ENCODE measurements at regions not wholly inside any gene's neighbourhood (a gene's known extent, or its start where the extent isn't known, plus 50 kb on each side); places are given as distances from the start of the nearest gene placed in this dataset.
"Not testable (repeated sequence)": the region's sequence is repeated elsewhere in the genome, so short reads cannot be mapped to it uniquely, and the experiment has no call there.

DNA sequence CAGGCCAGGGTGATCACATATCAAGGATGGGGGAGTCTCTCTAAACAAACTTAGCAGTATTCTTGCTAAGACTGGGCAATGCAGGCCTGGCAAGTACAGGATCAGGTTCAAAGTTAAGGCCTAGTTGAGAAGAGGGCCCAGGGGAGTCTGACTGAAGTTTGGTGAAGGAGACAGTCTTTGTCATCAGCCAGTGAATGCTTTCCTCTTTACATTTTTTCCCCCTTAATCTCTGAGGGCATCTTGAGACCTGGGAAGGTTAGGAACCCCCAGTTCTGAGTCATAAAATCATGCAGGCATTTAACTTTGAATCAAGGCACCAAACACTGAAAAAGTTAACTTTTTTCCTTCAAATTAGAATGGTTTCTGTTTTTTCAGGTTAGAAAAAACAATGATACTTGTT, 311.5 kb downstream of the REEP3 start:
- in situ Hi-C loops (cut with MboI; ENCODE audit: low sequenced_read_pairs): no loop called here

DNA sequence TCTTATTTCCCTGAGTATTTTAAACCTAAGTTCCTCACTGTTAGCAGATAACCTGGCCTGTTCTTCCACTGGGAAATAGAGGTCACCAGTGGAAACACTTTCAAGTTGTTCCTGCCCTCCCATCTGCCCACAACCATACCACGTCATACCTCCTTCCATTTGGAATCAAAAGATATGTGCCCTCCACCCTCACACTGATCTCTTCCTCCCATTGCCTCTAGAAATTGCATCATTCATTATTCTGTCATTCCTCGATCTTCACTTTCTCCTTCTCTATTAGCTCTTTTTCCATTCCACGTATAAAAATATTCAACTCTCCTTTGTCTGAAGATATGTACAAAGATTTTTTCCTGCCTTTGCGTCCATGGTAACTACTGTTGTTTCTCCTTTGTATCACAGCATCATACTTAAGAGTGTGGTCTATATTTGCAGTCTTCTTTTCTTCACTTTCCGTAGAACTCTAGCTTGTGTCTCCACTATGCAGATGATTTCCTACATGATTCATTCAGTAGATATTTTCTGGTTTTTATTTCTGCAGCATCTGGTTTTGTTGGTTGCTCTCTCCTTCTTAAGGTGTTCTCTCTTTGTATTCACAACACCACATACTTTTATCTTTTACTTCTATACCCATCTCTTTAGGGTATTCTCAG, 312.3 kb downstream of the REEP3 start:
- in situ Hi-C loops (cut with MboI; ENCODE audit: low sequenced_read_pairs): no loop called here

DNA sequence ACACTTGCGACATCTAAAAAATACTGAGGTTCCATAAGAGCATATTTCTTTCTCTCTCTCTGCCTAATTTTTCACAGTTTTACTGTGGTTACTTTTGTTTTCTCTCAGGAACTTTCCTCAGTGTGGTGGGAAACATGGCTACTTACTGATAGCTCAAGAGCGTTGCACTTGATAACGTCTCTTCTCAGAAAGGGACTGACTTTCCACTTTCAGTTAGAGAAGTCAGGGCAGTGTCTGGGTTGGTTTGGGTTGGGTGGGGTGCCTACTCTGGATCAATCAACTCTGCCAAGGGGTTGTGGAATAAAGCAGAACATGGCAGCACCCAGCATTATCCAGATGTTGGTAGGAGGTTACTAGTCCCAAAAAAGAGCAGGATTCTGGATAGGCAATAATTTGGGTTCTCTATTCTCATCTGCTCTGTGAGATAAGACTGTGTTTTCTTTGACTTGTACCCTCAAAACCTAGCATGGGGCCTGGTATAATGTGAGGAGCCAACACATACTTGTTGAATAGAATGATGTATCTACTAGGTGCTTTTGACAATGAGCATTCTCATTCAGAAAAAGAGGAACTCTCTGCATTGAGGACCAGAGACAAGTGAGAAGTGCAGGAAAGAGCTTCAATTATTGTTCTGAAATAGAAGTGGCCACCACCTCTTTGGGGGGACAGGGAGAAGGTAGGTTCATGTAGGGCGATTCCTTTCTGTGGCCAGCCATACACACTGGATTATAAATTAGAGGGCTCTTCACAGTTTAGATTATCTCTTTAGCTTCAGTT, 315.7 kb downstream of the REEP3 start:
- in situ Hi-C loops (cut with MboI; ENCODE audit: low sequenced_read_pairs): no loop called here

DNA sequence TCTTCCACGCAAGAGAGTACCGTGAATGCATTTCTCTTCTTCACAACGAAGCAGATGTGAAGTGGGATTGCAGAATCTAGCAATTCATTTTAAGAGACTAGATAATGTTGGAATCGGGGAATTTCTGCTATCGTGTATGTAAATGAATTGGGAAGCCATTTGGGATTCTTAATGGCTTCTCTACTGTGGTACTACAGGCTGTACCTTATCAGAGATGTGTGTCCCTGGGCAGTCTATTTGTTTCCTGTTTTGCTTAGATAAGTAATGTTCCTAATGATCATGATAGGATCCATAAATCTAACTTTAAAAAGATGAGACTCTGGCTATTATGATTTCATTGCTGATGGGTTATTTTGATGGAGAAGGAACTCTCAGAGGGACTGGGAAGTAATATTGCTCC, 320.6 kb downstream of the REEP3 start:
- in situ Hi-C loops (cut with MboI; ENCODE audit: low sequenced_read_pairs): no loop called here

DNA sequence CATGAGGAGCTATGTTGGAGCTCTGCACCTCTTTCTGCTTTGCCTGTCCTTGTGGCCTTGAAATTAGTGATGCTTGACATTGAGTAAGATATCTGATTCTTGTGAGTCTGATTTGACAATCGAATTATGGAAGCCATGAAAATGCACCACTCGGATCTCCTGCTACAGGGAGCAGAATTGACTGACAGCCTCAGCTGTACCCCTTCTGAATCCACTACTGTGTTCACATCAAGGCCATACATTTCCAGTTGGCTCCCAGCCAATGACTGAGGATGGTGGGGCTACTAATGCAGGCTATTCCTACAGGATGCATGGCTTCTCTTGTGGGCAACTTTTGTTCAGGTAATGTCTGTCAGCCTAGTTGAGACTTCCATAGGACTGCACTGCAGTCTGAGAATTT, 321.9 kb downstream of the REEP3 start:
- in situ Hi-C loops (cut with MboI; ENCODE audit: low sequenced_read_pairs): no loop called here

DNA sequence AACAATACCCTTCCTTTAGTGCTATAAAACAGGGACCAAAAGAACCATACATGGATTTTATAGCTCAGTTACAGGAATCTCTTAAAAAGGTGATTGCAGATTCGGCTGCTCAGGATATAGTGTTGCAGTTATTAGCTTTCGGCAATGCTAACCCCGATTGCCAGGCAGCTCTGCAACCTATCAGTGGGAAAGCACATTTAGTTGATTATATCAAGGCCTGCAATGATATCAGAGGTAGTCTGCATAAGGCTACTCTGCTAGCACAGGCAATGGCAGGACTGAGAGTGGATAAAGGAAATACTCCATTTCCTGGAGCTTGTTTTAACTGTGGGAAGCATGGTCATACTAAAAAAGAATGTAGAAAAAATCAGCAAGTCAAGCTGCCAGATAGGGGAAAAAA, 327.7 kb downstream of the REEP3 start:
- in situ Hi-C loops (cut with MboI; ENCODE audit: low sequenced_read_pairs): not testable (repeated sequence)

DNA sequence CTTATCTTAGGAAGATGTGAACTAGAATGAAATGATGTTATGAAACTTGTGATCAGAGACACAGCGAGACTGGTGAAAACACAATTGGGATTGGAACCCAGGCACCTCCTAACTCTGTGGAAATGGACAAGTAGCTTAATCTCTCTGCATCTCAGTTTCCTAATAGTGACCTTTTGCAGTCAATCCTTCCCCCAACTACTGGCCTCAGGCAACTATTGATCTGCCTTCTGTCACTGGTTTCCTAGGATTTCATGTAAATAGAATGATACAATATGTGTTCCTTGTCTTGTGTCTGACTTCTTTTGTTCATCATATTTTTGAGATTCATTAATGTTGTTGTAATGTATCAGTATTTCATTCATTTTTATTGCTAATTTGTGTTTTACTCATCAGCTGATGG, 341.7 kb downstream of the REEP3 start:
- in situ Hi-C loops (cut with MboI; ENCODE audit: low sequenced_read_pairs): no loop called here

DNA sequence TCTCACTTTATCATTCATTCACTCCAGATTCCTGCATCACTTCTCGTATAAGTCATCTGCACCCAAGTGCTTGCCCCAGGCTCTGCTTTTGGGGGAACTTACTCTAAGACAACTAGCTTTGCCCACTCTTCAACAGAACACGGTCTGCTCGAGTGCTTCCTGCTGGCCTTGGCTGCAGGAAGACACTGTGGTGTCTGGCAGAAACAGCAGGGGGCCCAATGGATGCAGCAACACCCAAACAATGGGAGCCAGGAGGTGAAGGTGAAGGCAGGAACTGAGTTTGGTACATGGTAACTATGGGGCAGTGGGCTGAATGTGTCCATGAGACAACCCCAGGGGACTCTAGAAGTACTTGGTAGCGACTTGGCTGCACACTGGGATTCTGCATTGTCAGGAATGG, 344.0 kb downstream of the REEP3 start:
- in situ Hi-C loops (cut with MboI; ENCODE audit: low sequenced_read_pairs): no loop called here

DNA sequence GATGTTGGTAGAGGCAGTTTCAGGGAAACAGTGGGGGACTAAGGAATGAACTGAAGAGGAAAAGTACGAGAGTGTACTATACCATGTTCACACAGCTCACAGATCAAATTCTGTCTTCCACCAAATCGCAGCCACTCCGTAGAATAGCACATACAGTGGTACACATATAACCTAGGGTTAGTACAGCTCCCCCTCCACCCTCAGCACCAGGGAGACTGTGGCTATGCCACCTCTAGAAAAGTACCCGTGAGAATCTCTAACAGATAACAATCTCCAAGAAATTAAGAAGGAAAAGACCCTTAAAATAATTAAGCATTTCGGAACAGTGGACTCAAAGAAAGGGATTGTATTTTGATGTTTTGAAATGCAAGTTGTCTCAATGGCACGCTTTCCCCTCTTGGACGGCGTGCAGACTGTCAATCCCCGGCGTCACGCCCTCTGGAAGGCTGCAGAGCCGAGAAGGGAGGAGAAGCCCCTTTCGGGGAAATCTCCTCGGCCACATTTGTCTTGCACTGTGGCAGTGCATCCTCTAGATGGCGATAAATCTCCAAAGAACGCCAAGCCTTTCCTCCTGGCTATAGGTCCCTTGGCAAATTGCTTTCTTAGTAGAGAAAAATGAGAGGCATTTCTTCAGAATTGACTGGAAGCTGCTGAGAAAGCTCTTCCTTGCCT, 345.0 kb downstream of the REEP3 start:
- in situ Hi-C loops (cut with MboI; ENCODE audit: low sequenced_read_pairs): no loop called here

DNA sequence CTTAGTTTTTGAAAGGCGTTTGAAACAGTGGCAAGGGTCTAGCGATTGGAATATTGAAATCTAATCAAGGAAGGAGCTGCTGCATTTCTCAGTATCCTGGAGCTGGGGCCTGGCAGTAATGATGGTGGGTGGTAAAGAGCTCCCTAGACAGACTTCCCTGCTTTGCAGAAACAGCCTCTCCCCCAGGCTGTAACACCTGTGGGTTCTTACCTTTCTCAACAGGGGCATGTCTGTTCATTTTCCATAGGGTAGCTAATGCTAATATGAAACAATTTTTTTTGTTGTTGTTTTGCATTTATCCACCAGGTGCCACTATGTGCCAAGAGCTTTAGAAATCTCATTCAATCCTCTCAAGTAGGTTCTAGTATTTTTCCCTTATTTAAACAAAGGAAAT, 345.5 kb downstream of the REEP3 start:
- in situ Hi-C loops (cut with MboI; ENCODE audit: low sequenced_read_pairs): no loop called here

DNA sequence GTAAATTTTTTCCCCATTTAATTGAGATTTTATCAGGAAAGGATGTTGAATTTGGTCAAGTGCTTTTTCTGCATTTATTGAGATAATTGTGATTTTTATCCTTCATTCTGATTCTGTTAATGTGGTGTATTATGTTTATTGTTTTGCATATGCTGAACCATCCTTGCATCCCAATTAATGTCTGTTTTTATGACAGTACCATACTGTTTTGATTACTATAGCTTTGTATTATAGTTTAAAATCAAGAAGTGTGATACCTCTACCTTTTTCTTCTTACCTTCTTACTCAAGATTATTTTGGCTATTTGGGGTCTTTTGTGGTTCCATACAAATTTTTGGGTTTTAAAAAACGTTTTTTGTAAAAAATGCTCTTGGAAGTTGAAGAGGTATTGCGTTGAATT, 357.2 kb downstream of the REEP3 start:
- in situ Hi-C loops (cut with MboI; ENCODE audit: low sequenced_read_pairs): no loop called here

DNA sequence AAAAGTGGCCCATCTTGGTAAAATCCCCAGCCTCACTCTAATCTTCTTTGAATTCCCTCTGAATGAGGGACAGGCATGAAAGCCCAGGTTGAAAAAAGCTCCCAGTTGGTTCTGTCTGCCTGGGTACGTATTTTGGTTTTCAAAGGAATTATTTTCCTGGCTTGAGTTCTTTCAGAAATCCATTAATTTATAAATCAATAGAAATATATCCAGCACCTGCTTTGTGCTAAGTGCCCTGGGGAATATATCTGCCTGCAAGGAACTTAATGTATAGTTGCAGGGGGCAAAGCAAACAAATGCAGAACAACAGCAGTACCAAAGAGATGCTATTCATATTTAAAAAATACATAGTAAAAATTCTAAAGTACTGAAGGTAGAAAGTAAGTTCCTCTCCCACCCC, 362.7 kb downstream of the REEP3 start:
- in situ Hi-C loops (cut with MboI; ENCODE audit: low sequenced_read_pairs): no loop called here

DNA sequence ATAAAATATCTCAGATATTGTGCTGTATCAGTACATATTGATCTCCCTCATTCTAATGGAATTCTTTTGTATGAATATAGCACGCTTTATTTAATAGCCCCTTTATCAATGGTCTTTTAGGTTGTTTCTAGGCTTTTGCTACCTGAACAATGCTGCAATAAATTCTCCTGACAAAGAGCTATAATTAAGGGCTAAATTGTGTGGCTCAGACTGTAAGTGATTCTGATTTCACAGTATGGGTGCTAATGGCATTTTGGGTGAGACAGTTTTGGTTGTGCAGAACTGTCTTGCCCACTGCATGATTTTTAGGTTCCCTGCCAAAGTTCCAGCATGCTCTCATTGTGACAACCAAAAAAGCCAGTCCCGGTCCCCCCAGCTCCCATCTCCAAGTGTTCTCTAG, 363.2 kb downstream of the REEP3 start:
- in situ Hi-C loops (cut with MboI; ENCODE audit: low sequenced_read_pairs): no loop called here

DNA sequence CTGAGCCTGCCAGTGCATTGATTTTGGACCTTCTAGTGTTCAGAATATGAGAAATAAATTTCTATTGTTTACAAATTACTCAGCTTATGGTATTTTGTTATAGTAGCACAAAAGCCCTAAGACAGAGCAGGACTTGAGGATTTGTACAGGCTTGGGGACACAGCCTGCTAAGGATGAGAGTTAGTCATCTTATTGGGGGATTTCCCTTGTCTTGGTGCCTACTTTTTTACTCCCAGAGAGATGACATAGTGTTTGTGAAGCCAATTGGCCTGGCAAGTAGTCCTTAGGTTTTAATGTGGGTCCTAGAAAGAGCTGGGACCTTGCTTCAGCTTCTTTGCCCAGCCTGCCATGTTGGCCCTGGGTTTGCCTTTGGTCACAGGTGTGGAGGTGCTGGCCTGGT, 364.0 kb downstream of the REEP3 start:
- in situ Hi-C loops (cut with MboI; ENCODE audit: low sequenced_read_pairs): no loop called here

DNA sequence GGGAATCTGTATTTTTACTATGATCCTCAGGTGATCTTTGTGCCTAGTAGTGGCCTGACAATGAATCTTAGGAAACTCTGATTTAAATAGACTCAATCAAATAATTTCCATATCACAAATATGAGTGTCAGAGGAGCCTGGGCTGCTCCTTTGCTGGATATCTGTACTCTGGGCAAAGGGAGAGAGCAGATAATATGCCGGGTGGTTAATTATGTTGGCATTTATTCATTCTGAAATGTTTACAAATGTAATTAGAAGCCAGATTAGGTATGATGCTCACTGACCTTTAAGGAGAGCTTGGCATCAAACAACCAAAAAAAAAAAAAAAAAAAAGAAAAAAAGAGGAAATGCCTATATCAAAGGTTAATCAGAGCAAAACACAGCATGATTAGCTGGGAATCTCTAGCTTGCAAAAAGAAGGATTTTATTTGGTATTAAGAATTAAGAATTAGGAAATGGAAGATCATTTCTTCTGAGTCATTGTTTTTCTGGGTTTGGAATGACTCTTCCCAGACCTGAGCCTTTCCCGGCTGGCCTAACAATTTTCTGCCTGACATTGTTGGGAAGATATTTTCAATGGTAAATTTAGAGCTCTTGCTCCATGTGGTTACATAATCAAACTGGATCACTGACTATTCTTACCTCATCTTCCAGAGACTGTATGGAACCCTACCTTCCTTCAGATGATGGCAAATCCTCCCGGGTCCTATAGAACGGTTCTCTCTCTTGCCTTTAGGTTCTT, 365.3 kb downstream of the REEP3 start:
- in situ Hi-C loops (cut with MboI; ENCODE audit: low sequenced_read_pairs): no loop called here

DNA sequence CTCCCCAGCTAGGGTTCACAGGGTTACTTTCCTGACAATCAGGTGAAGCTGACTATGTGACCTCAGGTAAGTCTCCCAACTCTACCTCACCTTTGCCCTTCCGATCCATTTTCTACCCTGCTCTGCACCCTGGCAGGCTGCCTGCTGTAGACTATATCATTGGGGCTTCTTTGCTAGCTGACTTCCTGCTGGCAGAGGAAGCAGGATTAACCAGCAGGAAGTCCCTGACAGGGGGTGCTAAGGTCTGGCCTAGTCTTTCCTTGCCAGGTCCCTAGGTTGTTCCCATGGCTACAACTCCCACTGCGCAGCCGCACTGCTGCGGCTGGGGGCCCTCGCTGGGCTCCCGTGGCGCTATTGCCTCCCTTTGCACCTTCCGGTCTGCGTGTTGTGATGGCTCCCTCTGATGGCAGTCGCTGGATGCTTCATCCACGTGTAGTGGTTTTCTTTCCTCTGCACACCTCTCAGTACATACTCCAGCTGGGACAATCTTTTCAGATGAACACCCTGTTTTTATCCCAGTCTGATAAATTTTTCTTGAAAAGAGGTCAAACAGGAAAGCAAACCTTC, 365.9 kb downstream of the REEP3 start:
- in situ Hi-C loops (cut with MboI; ENCODE audit: low sequenced_read_pairs): no loop called here

DNA sequence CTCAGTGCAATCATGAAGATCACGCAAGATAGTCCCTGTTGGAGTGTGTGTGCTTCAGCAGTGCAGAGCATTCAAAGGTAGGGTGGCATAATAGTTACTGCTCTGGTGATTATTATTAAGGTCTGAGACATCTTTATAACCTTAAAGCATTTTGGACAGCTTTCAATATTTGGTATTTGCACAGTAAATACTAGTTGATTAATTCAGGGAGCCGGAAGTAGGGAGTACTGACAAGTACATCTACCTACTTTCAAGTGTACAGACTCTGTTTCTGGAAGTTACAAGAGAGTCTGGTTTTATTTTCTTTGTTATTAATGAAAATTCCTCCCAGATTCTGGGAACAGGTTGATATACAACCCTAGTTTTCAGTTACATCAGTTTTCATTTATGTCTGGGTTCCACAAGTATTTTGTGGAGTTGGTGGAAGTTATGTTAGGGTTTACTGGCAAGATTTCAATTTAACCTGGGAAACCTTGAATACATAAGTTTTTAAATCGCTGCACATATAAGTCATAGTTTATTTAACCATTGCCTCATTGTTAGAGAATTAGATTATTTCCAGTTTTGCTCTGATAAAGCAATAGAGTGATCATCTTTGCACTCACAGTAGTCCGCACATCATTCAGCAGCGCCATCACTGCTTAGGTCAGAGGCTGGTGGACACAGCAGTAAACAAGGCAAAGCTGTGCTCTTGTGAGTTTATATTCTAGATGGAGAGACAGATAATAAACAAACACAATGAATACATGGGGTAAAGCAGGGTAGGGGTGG, 366.6 kb downstream of the REEP3 start:
- in situ Hi-C loops (cut with MboI; ENCODE audit: low sequenced_read_pairs): no loop called here

DNA sequence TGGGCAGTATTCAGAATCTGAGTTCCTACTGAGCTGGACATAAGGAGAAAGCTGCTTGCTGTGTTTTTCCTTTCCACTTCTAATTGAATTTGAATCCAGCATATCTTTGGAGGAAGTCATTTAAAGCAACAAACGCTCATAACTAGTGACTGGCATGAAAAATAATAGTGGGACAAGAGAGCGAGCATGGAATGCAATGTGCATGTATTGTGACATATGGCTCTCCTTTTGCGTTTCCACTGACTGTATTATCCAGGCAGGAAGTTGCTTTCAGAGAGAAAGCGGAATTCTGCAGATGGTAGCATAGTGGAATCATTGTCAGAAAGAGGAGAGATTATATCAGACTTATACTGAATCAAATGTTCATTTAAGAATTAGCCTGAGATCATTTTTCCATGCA, 368.6 kb downstream of the REEP3 start:
- in situ Hi-C loops (cut with MboI; ENCODE audit: low sequenced_read_pairs): no loop called here

DNA sequence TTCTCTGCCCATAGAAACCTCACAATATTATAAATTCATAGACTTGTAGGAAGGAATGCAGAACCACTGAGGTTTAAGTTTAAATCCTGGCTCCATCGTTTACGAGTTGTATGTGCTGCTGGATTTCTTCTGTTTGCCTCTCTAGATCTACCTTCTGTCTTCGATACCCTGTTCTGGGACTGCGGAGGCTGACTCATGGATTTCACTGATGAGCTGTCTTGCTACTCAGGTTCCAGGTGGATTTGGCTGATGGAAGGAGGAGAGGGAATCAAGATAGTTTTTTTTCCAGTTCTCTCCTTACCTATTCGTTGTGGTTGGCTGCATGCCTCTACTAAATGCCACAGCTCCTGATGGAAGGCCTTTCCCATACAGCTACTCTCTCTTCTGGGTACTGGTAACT, 375.8 kb downstream of the REEP3 start:
- in situ Hi-C loops (cut with MboI; ENCODE audit: low sequenced_read_pairs): no loop called here

DNA sequence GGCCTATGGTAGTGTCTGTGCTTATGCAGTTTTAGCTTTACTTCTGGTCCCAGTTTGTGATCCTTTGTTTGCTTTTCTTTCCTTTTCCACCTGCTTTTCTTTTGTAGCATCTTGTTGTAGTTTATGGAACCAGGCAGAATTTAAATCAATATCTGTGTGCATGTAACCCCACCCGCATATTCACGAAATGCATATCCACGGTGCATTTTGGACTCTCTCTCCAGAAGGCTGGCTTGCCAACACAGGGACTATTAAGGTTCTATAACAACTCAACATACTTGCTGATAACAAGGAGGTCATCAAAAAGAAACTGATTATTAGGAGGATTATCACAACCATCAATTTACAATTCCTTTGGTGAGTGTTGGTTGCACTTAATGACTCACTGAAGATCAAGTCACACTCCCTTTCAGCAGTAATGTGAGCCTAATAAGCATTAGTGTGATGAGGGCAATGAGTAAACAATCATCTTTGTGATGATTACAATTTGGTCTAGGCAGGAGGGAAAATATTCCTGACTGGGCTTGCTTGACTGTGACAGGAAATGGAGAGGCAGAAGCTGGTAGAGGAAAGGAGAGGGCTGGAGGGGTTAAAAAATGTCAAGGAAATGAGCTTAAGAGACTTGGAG, 378.6 kb downstream of the REEP3 start:
- in situ Hi-C loops (cut with MboI; ENCODE audit: low sequenced_read_pairs): no loop called here

Data from HL-60/S4 treated with phorbol 12-myristate 13-acetate at 8.2 ng/mL for 4 days and 3 days (cell line).